ENCODE measurements at regions not wholly inside any gene's neighbourhood (a gene's known extent, or its start where the extent isn't known, plus 50 kb on each side); places are given as distances from the start of the nearest gene placed in this dataset.

GRCh38 chr1:30001011-30001731 lies 722.2 kb downstream of the MATN1 start (continued):
- TF ChIP-seq NPAS2 (CRISPR knock-in tag; IDR thresholded peaks at IDR 0.05; ENCODE audit: borderline replicate concordance) (no peak), FOSL2 (IDR thresholded peaks at IDR 0.05) (no peak), FOSL2 (CRISPR knock-in tag; IDR thresholded peaks at IDR 0.05) (no peak), EHF (CRISPR knock-in tag; IDR thresholded peaks at IDR 0.05) (no peak), CTCF (IDR thresholded peaks at IDR 0.05) (no peak), PBX3 (IDR thresholded peaks at IDR 0.05) (no peak)

GRCh38 chr1:30000266-30000665 lies 723.1 kb downstream of the MATN1 start:
- CTCF ChIA-PET, result interaction anchor here (0.7 kb wide), 1 partner anchor 11 kb away, joined by 3 read pairs; no protein-coding TSS in a partner anchor
- DNase-seq (ENCODE audit: low read depth in 1 of 2, low spot score in 1 of 2) (no peak), ATAC-seq (no peak), FAIRE-seq (no peak)
- Histone ChIP-seq H3K9me3 (no peaks in the 10 kb centered on the region), H3K4me2 (no peak overlapping the region), H3K4me1 (no peaks in the 10 kb centered on the region), H3K4me3 (no peak overlapping the region), H3K27ac (no peak overlapping the region)
- WGBS (ENCODE audit: missing lambda C conversion rate), result 73% methylated on average over 7 of the region's 7 CpGs
- POLR2A ChIA-PET, result no interaction called here
- TF ChIP-seq GATA3 (IDR thresholded peaks at IDR 0.05; ENCODE audit: borderline replicate concordance), result no peak
- TF ChIP-seq KDM5A (IDR thresholded peaks at IDR 0.05), result no peak
- TF ChIP-seq CBX2 (IDR thresholded peaks at IDR 0.05; ENCODE audit: borderline replicate concordance, low read depth), result no peak
- TF ChIP-seq HES2 (IDR thresholded peaks at IDR 0.05), result no peak
- no peak for TF ChIP-seq HEYL (CRISPR knock-in tag; IDR thresholded peaks at IDR 0.05)
- no peak for TF ChIP-seq FOSL2 (IDR thresholded peaks at IDR 0.05)
- TF ChIP-seq FOSL2 (CRISPR knock-in tag; IDR thresholded peaks at IDR 0.05), result no peak

GRCh38 chr1:29999595-29999994 lies 723.8 kb downstream of the MATN1 start:
- no peak for FAIRE-seq
- TF ChIP-seq TFCP2L1 (CRISPR knock-in tag; IDR thresholded peaks at IDR 0.05) (no peak), BCL3 (IDR thresholded peaks at IDR 0.05) (no peak), SREBF2 (IDR thresholded peaks at IDR 0.05) (no peak), PHF8 (IDR thresholded peaks at IDR 0.05; ENCODE audit: borderline replicate concordance, low read depth) (no peak), NPAS2 (CRISPR knock-in tag; IDR thresholded peaks at IDR 0.05; ENCODE audit: borderline replicate concordance) (no peak), KDM5A (IDR thresholded peaks at IDR 0.05) (no peak), POLR2A (IDR thresholded peaks at IDR 0.05; ENCODE audit: low read length) (no peak), EHMT2 (IDR thresholded peaks at IDR 0.05; ENCODE audit: low read depth) (no peak), REST (IDR thresholded peaks at IDR 0.05) (no peak), ZNF302 (CRISPR knock-in tag; IDR thresholded peaks at IDR 0.05) (no peak), ELK1 (IDR thresholded peaks at IDR 0.05; ENCODE audit: low read depth, low read length) (no peak), CTCF (IDR thresholded peaks at IDR 0.05) (no peak), HOXA7 (CRISPR knock-in tag; IDR thresholded peaks at IDR 0.05) (no peak)
- no peaks in the 10 kb centered on the region for H3K9me3 ChIP-seq
- no peak for ATAC-seq
- H3K4me3 ChIP-seq, result no peak overlapping the region
- POLR2A ChIA-PET, result no interaction called here
- H3K4me1 ChIP-seq, result no peaks in the 10 kb centered on the region
- H3K4me2 ChIP-seq, result no peak overlapping the region
- H3K27ac ChIP-seq, result no peak overlapping the region
- 57% methylated on average over 1 of the region's 1 CpG for WGBS (ENCODE audit: missing lambda C conversion rate)
- no peak for DNase-seq (ENCODE audit: low read depth in 1 of 2, low spot score in 1 of 2)
- CTCF ChIA-PET, result no interaction called here
